HG02973 (cell line): ENCODE measurements at regions not wholly inside any gene's neighbourhood (a gene's known extent, or its start where the extent isn't known, plus 50 kb on each side); places are given as distances from the start of the nearest gene placed in this dataset.

Experiments
- ATAC-seq: cut with Tn5 transposase; IDR thresholded peaks from one replicate; pipeline ENCODE4 v1.9.1; 2021; ENCODE audit warnings: moderate library complexity; ENCODE audit not compliant: unreplicated experiment

DNA sequence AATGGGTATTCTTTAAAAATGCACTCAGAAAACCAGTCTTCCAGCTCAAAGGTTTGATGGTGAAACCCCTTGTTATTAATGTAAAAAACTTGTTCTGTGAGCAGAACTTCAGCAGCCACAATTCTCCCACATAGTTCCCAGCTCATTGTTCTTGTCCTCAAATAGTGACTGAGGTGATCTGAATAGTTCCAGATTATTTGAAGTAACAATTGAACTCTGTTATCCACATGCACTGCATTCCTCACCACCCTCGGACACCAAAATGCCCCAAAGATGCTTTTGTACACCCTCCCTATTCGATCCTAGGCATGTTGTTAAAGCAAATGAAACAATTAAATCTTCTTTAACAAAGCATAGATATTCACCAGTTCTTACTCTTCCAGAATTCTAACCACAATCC, 2186.8 kb upstream of the CELF4 start:
- ATAC-seq = no peak

DNA sequence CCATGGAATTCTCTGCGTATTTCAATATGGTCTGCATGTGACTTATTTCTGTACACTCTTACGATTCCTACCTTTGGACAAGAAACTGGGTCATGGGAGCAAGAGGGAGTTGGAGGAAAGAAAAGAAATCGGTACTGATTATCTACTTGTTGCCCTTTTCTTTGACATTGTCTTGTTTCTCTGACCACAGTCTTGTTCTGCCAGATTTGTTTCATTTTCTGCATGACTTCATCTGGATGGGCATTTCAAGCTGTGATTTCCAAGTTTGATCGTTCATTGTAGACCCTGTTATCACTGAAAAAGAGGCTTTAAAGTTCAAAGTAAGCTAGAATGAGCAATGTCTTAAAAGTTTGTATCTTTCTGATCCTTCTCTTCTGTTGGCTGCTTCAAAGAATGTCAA, 2186.3 kb upstream of the CELF4 start:
- no peak for ATAC-seq

DNA sequence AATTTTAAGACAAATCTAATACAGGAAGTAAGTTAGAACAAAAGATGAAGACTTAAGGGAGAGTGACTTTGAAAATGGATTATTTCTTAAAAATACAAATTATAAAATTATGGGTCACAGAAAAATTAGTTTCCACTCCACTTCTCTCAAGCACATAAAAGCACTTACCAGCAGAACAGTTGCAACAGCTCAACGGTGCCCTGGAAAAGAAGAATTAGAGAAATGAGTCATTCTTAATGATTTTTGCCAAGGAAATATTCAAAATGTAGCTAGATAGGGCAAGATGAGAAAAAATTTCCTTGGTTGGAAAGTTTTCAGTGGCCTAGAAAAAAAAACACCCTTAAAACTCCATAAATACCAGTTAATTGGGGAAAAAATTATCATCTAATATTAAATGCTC, 2185.6 kb upstream of the CELF4 start:
- no peak for ATAC-seq

DNA sequence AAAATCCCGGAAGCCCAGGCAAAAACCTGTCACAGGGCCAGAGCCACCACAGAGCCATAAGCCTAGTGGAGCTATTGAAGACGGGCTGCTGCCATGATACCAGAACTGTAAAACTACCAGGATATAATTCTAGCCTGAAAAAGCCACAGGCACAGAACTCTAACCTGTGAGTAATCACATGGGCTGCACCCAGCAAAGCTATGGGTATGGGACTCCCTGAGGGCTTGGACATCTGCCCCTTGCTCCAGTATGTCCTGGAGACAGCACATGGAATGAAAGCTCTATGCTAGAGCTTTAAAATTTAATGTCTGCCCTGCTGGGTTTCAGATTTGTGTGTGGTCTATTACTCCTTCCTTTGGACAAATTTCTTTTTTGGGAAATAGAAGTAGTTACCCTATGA, 2183.6 kb upstream of the CELF4 start:
- no peak for ATAC-seq

DNA sequence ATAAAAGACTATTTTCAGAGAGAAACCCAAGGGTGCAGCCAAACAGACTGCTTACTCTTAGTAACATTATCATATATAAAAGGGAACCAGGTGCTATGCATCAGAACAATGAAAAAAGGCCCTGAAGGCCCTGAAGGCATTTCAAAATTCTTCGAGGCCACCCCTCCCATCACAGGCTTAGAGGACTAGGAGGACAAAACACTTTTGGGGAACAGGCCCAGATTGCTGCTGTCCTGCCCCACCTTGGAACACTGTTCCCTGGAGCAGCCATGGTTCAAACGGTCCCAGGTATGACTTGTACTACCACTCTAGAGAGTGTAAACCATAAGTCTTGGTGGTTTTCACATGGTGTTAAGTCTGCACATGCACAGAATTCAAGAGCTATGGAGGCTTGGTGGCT, 2183.1 kb upstream of the CELF4 start:
- ATAC-seq = no peak

DNA sequence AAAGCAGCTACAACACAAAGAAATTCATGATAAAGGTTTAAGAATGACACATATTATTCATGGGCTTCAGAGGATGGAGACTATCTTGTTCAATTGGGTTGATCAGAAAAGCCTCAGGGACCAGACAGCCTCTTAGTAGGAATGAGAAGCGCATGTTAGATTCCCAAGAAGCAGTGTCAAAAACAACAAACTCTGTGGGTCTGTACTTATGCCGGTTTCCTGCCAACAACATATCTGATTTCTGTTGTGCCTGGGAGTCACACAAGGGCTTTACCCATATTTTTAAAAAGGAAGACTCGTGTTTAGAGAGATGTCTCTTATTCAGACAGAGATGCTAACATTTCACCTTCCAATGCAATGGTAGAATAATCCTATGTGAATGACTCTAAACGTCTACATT, 2180.6 kb upstream of the CELF4 start:
- ATAC-seq = no peak

DNA sequence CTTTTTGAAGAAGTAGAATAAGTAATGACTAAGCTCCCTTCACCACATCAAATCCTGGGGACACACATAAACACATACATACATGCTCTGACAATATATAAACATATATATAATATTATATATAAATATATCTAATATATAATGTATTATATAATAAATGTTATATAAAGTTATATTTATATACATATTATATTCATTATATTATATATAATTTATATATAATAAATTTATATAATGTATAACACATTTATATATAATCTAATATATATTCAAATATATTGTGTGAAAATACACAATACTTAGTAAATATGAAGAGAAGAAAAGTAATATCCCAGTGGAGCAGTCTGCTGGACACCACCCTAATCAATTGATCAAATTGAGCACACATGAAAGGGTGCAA, 2177.9 kb upstream of the CELF4 start:
- no peak for ATAC-seq

GRCh38 chr18:39741755-39742466, 2176.3 kb upstream of the CELF4 start:
- no peak for ATAC-seq

- no peak for ATAC-seq
Measured at GRCh38 chr18:39737869-39738268, 2172.3 kb upstream of the CELF4 start.

- ATAC-seq = no peak
Measured at GRCh38 chr18:39732918-39733317, 2167.3 kb upstream of the CELF4 start.

- no peak for ATAC-seq
Measured at GRCh38 chr18:39730606-39731005, 2165.0 kb upstream of the CELF4 start.

- no peak for ATAC-seq
Measured at GRCh38 chr18:39724652-39725051, 2159.1 kb upstream of the CELF4 start.

DNA sequence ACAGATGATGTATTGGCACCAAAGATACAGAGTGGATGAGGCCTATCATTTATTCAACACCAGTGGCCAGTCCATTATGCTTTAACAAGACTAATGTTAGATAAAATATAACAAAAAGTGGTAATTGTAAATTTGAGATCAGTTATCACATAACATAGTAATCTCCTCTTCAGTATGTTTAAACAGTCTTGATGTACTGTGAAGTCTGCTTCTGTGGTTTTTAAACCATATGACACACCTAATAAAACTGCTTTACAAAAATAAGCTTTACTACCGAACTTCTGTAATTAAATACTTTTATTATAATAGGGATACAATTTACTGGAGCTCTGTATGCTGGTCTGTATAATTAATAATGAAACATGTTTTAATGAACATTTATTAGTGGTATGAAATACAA, 2156.1 kb upstream of the CELF4 start:
- ATAC-seq = no peak

- no peak for ATAC-seq
Measured at GRCh38 chr18:39713961-39714360, 2148.4 kb upstream of the CELF4 start.

DNA sequence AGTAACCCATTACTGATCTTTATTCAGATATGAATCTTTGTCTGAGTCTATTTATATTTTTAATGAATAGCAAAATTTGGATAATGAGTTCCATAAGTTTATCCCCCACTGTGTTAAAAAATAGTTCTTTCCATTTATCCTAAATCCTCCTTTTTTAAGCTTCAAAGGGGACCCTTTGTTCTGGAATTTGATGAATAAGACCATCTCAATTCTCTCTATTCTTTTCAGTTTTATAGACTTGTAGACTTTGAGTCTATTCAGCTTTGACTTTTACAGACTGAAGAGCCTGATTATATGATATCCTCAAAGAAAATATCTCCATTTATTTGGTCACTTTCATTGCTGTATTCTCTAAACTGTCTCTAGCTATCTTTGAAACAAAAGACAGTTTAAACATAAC, 2146.1 kb upstream of the CELF4 start:
- ATAC-seq = no peak

- no peak for ATAC-seq
Measured at GRCh38 chr18:39705362-39705761, 2139.8 kb upstream of the CELF4 start.

GRCh38 chr18:39702888-39703287, 2137.3 kb upstream of the CELF4 start:
- ATAC-seq = no peak

DNA sequence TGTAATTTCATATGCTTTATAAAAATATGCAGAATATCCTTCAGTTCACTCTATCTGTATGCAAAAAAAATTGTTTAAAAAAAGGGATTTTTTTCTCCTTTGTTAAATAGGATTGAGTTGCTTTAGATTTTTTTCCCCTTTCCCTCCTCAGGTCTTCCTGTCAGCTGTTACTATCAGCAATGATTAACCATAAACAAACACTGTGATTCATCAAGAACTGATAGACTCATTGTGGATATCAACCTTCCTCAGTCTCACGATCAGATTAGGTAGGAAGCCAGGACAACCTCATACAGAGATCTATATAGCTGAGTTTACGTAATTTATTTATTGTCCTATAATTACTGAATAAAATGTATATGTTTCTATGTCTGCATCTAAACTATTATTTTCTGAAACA, 2136.2 kb upstream of the CELF4 start:
- ATAC-seq = no peak

DNA sequence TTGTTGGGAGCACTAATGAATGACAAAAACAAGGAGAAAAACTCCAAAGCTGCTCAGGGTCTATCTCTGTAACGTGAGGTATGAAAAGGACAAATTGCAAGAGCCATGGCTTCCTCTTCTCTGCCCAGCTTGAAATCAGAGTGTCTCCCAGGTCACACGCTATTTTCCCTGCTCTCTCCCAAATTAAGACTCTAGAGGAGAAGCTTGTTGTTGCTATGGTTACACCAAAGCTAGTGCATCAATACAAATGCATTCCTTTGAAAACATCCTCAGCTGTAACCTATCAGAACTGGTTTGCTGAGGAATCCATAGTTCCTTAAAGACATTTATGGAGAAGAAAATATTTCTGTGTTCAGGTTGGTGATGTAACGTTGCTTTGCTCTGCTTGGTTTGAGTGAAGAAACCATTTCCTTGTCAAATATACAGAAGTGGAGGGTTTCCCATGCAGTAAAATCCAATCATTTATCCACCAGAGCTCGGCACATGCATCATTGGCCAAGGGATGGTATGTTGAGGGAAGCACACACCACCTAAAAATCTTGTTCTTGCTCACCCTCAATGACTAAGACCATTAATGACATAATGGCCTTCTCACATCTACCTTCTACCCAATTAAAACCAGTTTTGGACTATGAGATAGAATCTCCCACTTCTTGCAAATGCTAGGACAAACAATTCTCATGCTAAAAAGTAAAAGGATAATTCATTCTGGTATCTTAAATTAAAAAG, 2135.6 kb upstream of the CELF4 start:
- ATAC-seq = no peak

GRCh38 chr18:39699340-39699964, 2133.9 kb upstream of the CELF4 start:
- no peak for ATAC-seq

DNA sequence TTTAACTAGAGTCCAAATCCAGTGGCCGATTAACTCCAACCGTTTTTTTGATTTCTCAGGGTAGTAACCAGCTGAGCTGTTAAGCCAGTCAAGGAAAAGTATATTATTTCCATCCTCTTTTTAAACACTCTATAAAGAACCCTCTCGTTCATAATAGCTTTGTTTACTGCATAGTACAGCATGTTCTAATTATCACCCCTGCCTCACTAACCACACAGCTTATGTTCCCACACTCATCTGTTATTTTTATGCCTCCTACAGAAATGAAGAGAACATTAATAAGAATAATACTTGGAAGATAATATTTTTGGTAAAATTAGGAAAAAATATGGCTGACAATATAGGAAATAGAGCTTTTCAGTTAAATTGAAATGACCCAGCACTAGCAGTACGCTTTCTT, 2132.8 kb upstream of the CELF4 start:
- ATAC-seq = no peak

DNA sequence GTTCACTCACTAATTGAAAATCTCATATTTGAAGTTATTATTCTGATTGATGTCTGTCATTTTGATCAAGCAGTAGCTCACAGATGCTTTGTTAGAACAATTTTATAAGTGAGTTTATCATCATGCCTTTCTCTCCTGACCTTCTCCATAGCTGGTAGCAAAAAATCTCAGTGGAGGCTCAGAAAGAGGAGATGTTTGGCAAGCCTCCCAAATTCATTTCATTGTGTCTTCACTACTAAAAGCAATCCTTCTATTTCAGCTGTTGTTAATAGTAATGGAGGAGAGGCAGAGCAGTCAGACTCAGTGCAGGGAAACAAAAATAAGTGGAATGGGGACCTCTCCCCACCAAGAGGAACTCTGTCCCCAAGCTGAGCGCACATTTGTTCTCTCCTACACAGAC, 2127.8 kb upstream of the CELF4 start:
- no peak for ATAC-seq
